BE2C (cell line): ENCODE measurements at regions not wholly inside any gene's neighbourhood (a gene's known extent, or its start where the extent isn't known, plus 50 kb on each side); places are given as distances from the start of the nearest gene placed in this dataset.
"Not testable (repeated sequence)": the region's sequence is repeated elsewhere in the genome, so short reads cannot be mapped to it uniquely, and the experiment has no call there.

Source experiments
- DNase-seq: peaks from one replicate; pipeline ENCODE4 v3.0.0-alpha.2; 2020
- H3K27me3 ChIP-seq: fragments of 250-450 bp; sonication (Bioruptor Pico); 2 replicates; pipeline ENCODE4 v1.5.1; 2020; ENCODE audit warnings: mild to moderate bottlenecking
- H3K36me3 ChIP-seq: fragments of 250-450 bp; sonication (Bioruptor Pico); 2 replicates; pipeline ENCODE4 v1.5.1; 2020; ENCODE audit warnings: mild to moderate bottlenecking
- H3K4me1 ChIP-seq: fragments of 250-450 bp; sonication (Bioruptor Pico); 2 replicates; pipeline ENCODE4 v1.5.1; 2020
- H3K4me3 ChIP-seq: 2 replicates; pipeline ENCODE4 v1.5.1; 2011; ENCODE audit warnings: low read depth, low read length
- H3K9me3 ChIP-seq: fragments of 250-450 bp; sonication (Bioruptor Pico); 2 replicates; pipeline ENCODE4 v1.5.1; 2020
- CTCF ChIP-seq: IDR thresholded peaks from 2 replicates; pipeline ENCODE4 v1.5.1; 2012; ENCODE audit warnings: mild to moderate bottlenecking, low read depth, low read length

- Histone ChIP-seq H3K4me1 (no peaks in the 10 kb centered on the region), H3K4me3 (no peak overlapping the region), H3K36me3 (no peaks in the 10 kb centered on the region), H3K9me3 (no peaks in the 10 kb centered on the region), H3K27me3 (no peaks in the 10 kb centered on the region)
- DNase-seq = no peak
- no peak for TF ChIP-seq CTCF
Observed at GRCh38 chr14:49089107-49089506, 497.1 kb downstream of the RPS29 start.

GRCh38 chr14:49073292-49073691, 512.9 kb downstream of the RPS29 start:
- not testable (repeated sequence) for H3K9me3 ChIP-seq, H3K4me1 ChIP-seq, DNase-seq, H3K4me3 ChIP-seq, H3K27me3 ChIP-seq, H3K36me3 ChIP-seq

- H3K4me1 ChIP-seq = no peaks in the 10 kb centered on the region
- no peaks in the 10 kb centered on the region for H3K9me3 ChIP-seq
- no peak for DNase-seq
- H3K4me3 ChIP-seq = no peak overlapping the region
- no peaks in the 10 kb centered on the region for H3K27me3 ChIP-seq
- no peaks in the 10 kb centered on the region for H3K36me3 ChIP-seq
- TF ChIP-seq CTCF = no peak
Observed at GRCh38 chr14:49058511-49058910, 527.7 kb downstream of the RPS29 start.

GRCh38 chr14:49057838-49058510, 528.2 kb downstream of the RPS29 start:
- Histone ChIP-seq H3K27me3 (no peaks in the 10 kb centered on the region), H3K4me1 (no peaks in the 10 kb centered on the region), H3K9me3 (no peaks in the 10 kb centered on the region), H3K4me3 (no peak overlapping the region), H3K36me3 (no peaks in the 10 kb centered on the region)
- no peak for TF ChIP-seq CTCF
- no peak for DNase-seq

- Histone ChIP-seq H3K36me3 (no peaks in the 10 kb centered on the region), H3K4me3 (no peak overlapping the region), H3K9me3 (no peaks in the 10 kb centered on the region), H3K4me1 (no peaks in the 10 kb centered on the region), H3K27me3 (no peaks in the 10 kb centered on the region)
- no peak for TF ChIP-seq CTCF
- no peak for DNase-seq
Observed at GRCh38 chr14:49056021-49056420, 530.2 kb downstream of the RPS29 start.

GRCh38 chr14:49052521-49052920, 533.7 kb downstream of the RPS29 start:
- Histone ChIP-seq H3K9me3 (no peaks in the 10 kb centered on the region), H3K36me3 (no peaks in the 10 kb centered on the region), H3K4me1 (no peaks in the 10 kb centered on the region), H3K4me3 (no peak overlapping the region), H3K27me3 (no peaks in the 10 kb centered on the region)
- TF ChIP-seq CTCF = no peak
- no peak for DNase-seq
